GM18517 (cell line): ENCODE measurements at regions not wholly inside any gene's neighbourhood (a gene's known extent, or its start where the extent isn't known, plus 50 kb on each side); places are given as distances from the start of the nearest gene placed in this dataset.

ENCODE experiments used
- ATAC-seq: cut with Tn5 transposase; IDR thresholded peaks from one replicate; pipeline ENCODE4 v1.9.1; 2021; ENCODE audit warnings: mild to moderate bottlenecking, moderate library complexity; ENCODE audit not compliant: unreplicated experiment

- no peak for ATAC-seq
Observed at GRCh38 chr13:107866032-107866940, 349.1 kb downstream of the LIG4 start.

- no peak for ATAC-seq
Observed at GRCh38 chr13:107865643-107866031, 349.7 kb downstream of the LIG4 start.

DNA sequence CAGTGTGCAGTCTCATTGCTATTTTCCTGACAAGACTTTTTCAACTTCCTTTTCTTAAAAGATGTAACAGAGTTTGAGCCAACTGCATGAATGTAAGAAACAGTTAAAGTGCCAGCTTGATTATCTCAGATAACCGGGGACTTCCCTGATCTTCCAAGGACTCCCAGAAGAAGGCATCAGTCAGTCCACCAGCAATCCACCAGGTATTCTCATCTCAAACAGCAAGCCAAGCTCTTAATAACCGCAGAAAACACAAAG is 350.1 kb downstream of the LIG4 start:
- ATAC-seq: no peak

- no peak for ATAC-seq
Observed at GRCh38 chr13:107864543-107865317, 350.6 kb downstream of the LIG4 start.

GRCh38 chr13:107860284-107860683 is 355.1 kb downstream of the LIG4 start:
- ATAC-seq: no peak

DNA sequence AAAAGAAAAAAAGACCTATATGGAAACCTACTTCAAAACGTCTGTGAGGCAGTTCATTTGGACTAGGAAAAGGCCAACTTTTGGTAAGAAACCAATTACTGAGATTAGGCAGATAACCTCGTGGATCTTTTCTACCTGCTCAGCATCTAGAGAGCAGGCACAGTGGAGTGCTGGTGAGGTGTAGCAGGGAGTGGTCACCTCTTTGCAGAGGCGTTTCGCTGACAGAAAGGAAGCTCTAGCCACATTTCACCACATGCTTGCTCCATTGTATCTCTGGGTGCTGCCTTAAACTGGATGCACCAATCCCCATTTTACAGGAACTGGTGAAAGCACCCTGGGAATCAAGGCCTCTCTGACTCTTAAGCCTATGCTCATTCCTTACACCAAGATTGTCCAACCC is 360.5 kb downstream of the LIG4 start:
- no peak for ATAC-seq

DNA sequence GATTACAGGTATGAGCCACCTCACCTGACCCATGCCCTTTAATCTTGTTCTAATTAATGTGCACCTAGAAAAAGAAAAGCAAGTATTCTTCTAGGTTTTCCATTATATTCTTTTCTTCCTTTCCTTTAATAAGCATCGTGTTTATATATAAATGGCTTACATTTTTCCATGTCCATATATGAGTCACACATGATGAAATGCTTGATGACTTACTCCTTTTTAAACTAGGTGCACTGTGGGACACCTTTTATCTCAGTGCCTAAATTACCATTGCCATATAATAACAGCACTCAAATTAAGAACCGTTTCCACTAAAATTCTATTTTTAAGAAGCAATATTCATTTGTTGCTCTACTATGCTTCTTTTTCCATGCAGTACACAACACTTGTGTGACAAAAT is 363.3 kb downstream of the LIG4 start:
- ATAC-seq: no peak

- ATAC-seq: no peak
Observed at GRCh38 chr13:107851670-107852069, 363.7 kb downstream of the LIG4 start.

- ATAC-seq: no peak
Observed at GRCh38 chr13:107847406-107847805, 367.9 kb downstream of the LIG4 start.

GRCh38 chr13:107846642-107847041 is 368.7 kb downstream of the LIG4 start:
- no peak for ATAC-seq

GRCh38 chr13:107845911-107846310 is 369.4 kb downstream of the LIG4 start:
- no peak for ATAC-seq

DNA sequence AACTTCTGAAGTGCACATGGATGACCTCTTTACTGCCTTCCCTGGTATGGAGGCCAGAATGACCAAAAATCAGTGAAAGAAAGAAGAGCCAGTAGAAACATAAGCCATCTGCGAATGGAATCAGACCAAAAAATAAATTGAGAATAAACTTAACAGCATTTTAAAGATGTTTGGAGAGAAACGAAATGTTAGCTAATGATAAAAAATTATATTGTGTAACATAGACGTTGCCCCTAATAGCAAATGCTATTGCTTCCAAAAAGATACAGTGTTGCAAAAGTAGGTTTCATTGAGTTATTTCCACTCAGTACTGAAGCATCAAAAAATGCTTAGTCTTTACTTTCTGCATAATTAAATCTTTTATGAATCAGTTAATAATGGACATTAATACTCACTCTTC is 371.7 kb downstream of the LIG4 start:
- ATAC-seq: no peak

DNA sequence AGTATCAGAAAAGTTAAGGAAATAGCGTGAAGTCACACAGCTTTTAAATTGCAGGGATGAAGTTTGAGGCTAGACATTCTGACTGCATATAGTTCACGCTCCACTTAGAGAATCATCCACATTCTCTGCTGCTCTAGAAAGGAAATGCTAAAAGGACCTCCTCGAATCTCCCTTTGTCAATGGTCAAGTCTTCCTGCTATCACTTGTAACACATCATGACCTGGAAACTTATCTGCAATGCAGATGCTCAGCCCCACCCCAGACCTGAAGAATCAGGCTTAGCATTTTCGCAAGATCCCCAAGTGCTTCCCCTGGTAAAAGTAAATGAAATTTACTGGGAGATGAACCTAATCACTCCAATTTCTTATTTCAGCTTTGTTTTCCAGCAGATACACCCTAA is 372.1 kb downstream of the LIG4 start:
- ATAC-seq: no peak

GRCh38 chr13:107842562-107843180 is 372.7 kb downstream of the LIG4 start:
- no peak for ATAC-seq

GRCh38 chr13:107838588-107839161 is 376.7 kb downstream of the LIG4 start:
- ATAC-seq: no peak

DNA sequence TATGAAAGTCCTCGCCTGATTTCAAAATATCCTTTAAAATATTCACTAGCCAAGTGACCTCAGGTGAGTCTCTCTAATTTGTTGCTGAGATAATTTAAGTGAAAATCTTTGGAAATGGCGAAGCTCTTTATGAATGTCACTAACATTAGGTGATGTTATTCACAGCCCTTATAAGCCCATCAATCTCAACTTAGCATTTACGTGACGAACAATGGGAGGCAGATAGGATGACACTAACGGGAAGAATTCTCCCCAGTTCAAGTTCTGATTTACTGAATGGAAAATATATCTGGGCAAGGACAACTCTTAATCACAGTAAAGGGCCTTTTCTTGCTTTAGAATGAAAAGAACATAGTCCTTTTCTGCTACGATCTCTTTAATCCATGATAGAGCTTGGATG is 378.7 kb downstream of the LIG4 start:
- no peak for ATAC-seq

DNA sequence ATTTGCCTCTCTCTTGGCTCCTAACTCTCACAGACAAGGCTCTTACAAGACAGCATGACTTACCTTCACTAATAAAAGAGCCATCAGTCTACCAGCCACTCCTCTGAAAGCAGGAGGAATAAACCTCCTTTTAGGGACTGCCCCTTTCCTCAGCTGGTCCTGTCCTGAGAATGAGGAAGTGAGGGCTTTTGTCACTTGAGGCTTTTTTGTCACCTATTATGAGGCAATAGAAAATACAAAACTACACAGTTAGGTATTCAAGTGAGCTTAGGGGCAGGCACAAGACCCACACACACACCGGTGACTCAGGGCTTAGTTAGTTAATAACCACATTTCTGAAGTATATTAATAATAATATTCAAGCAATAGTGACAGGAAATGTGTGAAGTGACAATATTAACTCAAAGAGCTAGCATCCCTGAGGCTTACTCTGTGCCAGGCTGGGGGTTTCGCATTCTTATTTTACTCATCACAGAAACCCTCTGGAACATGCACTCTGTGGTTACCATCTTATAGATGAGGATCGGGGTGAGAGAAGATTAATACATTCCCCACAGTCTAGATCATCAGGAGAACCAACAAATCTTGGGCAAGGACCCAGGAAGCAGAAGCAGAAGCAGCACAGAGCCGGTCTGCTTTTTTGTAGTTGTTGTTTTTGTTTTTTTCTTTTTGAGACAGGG is 379.9 kb downstream of the LIG4 start:
- ATAC-seq: peak; percentile 76

GRCh38 chr13:107834717-107835116 is 380.6 kb downstream of the LIG4 start:
- no peak for ATAC-seq

GRCh38 chr13:107834281-107834680 is 381.1 kb downstream of the LIG4 start:
- ATAC-seq: no peak

DNA sequence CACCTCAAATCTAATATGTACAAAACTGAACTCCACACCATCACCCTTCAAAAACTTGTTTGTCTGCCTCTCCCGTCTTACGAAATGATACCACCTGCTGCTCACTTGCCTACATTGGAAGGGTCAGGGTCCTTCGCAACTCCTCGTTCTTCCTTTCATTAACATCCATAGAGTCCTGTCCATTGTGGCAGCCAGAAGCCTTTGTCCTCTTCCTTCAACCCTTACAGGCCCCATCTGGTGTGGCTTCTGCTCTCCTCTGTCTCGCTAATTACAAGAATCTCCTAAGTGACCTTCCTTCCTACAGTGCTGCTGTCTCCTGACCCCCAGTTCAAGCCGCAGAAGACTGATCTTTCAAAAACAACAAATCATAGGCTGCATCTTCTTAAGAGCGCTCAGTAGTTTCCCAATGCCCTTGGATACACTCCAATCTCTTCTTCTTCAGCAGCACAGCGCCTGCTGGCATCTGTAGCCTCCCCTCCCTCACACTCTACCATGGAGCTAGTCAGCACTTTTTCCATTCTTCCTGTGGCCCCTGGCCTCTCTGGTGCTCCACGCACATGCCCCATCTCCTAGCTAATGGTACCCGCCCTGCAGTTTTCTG is 382.7 kb downstream of the LIG4 start:
- ATAC-seq: no peak

GRCh38 chr13:107830804-107831203 is 384.5 kb downstream of the LIG4 start:
- ATAC-seq: no peak
